22Rv1 (cell line): ENCODE measurements at regions not wholly inside any gene's neighbourhood (a gene's known extent, or its start where the extent isn't known, plus 50 kb on each side); places are given as distances from the start of the nearest gene placed in this dataset.

Experiments used
- CTCF ChIP-seq: fragments of 450-650 bp; IDR thresholded peaks from 2 replicates; pipeline ENCODE4 v1.5.1; 2017; ENCODE audit warnings: mild to moderate bottlenecking
- ZFX ChIP-seq: fragments of 450-650 bp; IDR thresholded peaks from 2 replicates; pipeline ENCODE4 v1.6.1; 2017; ENCODE audit warnings: antibody characterized with exemption, borderline replicate concordance

- TF ChIP-seq CTCF = no peak
- no peak for TF ChIP-seq ZFX
These were observed 814.6 kb upstream of the AUTS2 start for GRCh38 chr7:68783684-68784083.
